NCI-H526 (cell line): ENCODE measurements at regions not wholly inside any gene's neighbourhood (a gene's known extent, or its start where the extent isn't known, plus 50 kb on each side); places are given as distances from the start of the nearest gene placed in this dataset.

Experiments used
- DNase-seq, 2 experiments: peaks; one replicate each; lab custom pipeline; 2025; lab: John Stamatoyannopoulos, UW

DNA sequence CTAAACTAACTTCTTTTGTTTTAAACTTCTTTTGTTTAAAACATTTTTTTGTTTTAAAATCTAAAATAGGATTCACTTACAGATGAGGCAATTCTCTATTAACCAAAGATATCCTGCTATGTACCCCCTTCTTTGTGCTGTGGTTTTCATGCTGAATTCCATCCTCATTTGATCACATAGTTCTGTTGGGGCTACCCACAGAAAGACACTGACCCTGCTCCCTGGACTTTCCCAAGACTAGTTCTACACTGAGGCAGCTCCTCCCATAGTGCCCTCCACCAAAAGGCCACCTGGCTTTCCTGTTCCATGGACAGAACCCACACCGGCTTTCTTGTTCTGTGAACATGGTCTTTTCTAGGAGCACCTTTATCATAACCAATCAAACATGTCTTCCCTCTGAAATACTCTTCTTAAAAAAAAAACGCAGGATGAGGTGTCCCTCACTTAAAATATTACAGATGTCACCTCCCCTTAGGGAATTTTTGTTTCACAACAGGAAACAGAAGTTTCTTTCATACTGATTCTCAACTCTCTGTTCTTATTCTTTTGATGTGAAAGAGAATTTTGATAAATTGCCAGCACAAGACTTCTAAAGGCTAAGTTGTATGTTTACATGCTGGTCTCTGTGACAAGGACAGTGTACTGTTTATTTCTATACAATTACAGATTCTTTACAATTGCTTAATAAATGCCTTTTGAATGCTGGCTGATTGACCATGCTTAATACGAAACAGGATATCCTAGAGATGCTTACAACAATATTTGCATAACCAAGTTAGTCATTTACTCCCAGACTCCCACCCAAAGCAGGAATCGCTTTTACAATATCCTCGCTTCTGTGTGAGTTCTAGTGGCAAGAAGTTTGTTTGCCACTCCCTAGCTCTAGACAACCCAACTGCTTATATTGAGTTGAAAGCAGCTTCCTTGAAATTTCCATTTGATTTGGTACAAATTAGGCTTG is 300.4 kb downstream of the DTWD2 start:
- no peak for DNase-seq

DNA sequence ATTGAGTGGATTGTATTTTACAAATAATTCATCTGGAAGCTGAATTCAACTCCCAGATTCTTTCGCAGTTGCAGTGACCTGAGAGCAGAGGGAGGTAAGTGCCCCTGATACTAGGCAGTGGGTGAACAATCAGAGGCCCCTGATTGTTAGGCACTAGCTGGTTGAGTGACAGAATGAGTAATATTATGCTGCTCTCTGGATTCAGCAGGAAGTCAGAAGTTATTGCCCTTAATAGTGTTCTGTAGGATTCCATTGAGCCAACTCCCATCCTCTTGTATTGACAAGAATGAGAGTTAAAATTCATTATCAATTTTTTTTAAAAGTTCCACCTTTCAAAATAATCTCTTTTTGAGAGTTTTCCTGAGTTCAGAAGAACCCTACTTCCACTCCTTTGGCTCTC is 301.2 kb downstream of the DTWD2 start:
- DNase-seq = no peak

DNA sequence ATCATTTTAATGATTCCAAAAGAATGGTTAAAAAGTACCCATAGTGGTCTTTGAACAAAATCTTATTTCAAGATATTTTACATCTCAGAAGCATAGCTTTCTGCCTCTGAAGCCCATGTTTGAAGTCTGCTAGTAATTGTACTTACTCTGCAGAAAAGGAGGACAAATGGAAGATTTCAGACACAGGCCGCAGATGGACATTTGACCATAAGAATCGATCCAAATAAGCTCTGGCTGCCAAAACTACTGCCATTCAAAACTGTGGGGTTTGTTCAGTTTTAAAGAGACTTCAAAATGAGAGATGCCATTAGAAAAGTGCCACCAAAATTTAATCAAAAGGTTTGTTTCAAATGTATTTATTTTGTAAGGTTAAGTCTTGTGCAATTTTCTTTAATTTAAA is 306.7 kb downstream of the DTWD2 start:
- no peak for DNase-seq

DNA sequence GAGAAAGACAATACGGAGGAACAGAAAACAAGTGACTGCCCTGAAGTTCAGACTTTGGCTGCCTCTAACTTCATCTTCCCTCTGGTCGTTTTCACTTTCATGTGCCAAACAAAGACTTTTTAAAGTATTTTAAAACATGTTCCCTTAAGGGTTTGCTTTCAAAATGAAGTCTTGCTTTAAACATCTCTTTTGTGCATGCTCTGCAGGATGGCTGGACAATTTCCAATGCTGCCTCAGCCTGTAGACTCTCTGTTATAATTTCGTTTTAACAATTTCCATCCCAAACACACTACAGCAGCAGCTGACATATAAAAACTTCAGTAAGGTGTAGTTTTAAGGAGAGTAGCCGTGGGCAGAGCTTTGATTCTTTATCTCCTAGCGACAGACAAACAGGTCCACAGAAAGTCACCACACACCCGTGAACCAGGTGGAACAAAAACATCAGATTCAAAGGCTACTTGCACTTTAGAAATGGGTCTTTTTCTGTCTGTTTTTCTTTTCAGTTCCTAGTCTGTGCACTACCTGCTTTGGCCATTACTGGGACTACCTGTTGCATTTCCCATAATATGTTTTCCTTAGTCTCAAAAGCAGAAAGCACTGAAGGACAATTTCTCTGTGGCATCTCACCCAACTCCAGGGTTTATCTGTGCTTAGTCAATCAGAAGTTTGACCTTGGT is 308.9 kb downstream of the DTWD2 start:
- no peak for DNase-seq

DNA sequence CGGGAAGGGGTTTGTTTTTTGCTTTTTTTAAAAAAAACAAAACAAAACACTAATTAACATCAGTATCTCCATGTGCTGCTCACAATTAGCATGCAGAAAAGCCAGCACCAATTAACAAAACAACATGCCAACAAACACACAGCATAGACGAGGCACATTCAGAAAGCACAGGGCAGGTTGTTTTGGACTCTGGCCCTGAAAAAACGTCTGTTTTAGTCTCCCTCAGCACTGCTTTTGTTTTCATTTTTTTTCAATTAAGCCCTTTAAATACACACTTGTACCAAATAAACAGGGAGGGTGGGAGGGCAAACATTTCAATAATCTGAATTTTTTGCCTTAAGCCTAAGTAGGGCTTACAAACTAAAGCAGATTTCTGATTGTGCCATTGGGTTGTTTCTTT is 309.6 kb downstream of the DTWD2 start:
- no peak for DNase-seq

DNA sequence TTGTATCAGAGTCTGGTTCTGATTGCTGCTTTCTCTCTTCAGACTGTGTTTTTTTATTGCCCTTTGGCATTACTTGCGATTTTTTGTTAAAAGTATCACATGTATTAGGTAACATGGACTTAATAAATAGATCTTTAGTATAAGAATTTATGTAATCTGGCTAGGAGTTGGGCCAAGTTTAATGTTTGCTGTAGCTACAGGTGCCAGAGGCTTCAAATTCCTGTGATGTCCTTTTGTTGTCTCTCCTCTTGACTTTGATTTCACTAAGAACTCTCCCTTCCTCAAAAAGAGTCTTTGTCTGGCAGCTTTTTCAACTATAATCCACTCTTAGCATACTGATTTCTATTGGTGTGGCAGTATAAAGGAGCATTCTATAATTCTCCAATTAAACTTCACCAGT is 313.1 kb downstream of the DTWD2 start:
- DNase-seq = no peak

DNA sequence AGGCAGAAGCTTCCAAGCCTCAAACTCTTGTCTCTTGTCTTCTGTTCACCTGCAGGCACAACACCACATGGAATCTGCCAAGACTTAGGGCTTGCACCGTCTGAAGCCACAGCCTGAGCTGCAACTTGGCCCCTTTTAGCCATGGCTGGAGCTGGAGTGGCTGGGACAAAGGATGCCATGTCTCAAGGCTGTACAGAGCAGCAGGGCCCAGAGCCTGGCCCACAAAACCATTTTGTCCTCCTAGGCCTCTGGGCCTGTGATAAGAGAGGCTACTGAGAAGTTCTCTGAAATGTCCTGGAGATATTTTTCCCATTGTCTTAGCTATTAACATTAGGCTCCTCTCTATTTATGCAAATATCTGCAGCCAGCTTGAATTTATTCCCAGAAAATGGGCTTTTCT is 330.8 kb downstream of the DTWD2 start:
- DNase-seq = no peak

DNA sequence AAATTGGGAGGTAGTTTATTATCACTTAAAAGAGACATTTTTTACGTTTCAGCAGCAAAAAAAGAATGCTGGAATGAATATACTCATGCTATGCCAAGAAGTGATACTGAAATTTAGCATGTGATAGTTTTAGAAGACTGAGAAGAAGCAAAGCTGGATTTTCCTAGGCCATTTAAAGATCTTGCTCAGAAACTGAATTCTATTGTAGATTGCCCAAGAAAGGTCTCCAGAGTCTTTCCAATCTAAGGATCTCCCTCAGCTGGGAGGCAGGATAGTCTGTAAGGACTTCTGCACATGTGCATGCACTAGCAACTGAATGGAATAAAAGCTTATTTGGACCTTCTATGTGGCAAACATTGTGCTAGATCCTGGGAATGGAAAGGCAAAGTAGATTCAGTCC is 334.5 kb downstream of the DTWD2 start:
- no peak for DNase-seq

DNA sequence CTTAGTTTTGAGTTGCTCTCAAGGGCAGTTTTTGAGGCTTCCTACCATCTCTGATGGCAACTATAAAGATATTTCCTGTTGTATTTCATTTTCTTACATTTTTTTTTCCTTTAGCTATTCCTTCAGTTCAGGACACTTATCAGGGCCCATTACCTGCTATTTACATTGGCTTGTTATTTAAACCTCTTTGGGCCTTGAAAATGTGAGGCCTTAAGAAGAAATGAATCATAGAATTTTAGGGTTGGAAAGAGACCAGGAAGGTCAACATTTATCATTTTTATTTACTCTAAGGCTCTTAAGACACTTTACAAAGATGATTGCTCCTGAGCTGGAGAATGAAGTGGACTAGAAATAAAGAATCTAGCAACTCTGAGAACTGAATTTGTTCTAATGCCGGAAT is 335.2 kb downstream of the DTWD2 start:
- no peak for DNase-seq

DNA sequence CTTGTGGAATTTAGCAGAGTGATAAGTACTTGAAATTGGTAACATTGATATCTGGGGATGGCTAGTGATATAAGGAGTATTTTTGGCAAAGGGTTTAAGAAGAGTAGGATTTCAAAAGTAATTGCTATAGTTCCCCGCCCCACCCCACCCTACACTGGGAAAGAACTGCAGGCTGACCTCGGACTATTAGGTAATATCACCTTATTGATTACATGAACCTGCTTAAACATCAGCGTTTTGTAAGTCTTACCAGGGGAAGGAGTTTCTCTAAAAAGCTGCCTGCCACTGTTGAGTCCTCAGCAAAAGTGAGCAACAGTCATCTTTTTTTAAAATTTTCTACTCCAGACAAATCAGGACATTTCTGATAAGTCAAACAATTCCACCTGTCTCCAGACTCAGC is 337.3 kb downstream of the DTWD2 start:
- no peak for DNase-seq

DNA sequence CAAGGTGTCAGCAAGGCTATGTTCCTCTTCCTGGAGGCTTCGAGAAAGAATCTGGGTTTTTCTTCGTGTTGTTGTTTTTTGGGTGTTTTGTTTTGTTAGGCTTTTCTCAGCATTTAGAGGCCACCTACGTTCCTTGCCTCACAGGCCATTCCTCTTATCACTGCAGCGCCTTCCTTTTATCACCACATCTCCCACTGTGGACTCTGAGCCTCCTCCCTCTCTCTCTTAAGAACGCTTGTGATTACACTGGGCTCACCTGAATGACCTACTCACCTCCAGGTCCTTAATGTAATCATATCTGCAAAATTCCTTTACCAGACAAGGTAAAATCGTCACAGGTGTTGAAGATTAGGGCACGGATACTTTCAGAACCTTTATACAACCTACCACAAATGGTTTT is 340.8 kb downstream of the DTWD2 start:
- no peak for DNase-seq

DNA sequence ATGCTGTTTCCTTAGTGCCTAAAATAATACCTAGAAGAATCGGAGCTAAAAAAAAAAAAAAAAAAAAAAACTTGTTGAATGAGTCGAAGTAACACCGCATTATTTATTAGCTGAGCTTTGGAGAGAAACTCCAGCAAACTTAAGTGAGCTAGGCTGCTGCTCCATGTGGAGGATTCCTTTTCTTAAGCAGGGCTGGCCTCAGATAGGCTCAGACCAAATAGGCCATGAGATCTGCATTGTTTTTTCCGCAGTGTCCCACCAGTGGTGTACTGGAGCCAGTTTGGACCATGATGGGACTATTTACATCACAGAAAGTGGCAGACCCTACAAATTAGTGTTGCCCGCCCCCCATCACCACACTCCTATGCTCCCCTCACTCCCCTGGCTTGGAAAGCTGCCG is 341.4 kb downstream of the DTWD2 start:
- no peak for DNase-seq

DNA sequence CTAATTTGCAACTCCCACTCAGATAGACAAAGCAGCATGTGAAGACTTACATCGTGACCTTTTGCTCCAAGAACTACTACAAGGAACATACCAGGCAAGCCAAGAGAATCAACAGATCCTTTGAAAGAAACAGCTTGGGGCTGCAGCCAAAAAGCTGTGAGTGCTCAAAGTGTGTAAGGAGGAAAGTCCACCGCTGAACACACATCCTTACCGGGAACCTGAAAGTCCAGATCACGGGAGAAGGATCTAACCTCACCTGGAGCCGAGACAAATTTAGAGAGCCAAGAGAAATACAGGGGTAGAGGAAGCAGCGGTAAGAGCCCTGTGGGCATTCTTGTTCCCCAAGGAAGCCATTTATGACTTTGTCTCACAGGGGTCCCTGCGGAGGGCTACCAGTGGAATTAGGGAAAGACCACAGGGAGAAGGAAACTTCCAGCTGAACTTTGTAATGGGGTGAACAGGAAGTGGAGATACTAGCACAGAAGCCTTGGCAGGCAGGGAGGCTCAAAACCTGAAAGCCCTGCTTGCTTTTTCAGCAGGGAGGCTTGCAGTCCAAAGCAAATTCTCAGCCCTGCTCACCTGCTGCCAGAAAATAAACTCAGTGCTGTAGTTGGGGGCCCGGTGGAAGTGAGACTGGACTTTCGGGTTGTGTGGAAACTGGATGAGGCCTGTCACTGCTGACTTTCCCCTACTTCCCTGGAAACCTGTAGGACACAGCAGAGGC is 350.2 kb downstream of the DTWD2 start:
- DNase-seq = no peak

DNA sequence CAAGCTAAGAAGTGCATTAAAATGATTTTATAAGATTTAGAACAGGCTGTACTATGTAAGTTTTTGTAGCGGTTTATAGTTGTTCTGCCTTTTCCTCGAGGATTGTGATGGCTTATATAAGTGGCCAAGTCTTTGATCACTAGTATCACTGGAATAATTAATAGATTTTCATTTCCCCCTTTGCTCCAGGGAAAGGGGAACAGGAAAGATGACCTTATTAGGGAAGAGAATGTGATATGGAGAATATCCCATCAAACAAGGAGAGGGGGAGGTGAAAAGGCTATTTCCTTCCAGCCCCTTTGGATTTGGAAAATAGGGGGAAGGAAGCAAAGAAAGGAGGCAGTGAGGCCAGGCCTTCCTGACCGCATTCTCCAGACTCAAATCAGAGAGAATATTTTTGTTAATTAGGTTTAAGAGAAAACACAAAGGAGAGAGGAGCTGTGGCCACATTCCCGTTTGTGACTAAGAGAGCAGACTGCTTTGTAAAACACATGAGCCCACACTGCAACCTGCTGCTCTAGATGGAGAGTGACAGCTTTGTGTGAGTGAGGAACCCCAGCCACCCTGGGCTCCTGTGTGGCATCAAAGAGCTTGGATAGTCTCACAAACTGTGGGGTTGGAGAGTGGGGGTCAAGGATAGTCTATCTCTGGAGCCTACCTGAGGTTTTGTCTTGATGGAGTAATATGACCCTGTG is 359.5 kb downstream of the DTWD2 start:
- DNase-seq = no peak

DNA sequence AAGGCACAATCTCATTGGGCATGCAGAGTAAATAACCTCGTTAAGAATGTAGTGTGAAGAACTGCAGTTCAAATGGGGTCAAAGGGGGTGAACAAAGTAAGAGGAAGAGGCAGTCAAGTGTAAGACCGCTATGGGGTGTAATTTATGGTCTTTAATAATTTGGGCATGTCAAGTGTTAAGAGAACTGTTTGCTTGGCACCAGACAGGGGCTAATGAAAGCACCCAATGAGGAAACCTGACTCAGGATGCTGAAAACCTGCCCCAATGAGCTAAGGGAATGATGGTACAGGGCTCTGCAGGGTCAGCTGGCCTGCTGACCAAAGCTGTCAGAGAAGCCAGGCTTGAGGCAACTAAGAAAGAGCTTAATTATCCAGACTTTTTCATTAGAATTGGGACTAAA is 368.1 kb downstream of the DTWD2 start:
- no peak for DNase-seq

DNA sequence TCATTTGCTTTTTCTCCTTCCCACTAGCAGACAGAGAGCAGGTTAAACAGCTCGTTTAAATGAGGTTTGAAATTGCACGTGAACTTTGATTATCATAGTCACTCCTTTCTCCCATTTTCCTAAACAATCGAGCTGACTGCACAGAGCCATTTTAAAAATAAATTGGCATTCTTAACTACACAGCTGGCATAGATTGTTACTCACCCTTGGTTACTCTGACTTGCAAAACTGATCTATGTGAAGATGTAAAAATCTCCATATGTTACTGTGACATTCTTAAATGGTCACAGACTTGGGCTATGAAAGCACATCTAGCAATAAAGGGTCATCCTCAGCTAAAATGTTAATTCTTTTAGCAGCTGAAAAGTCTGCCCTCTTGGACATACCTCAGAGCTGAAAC is 368.5 kb downstream of the DTWD2 start:
- no peak for DNase-seq

DNA sequence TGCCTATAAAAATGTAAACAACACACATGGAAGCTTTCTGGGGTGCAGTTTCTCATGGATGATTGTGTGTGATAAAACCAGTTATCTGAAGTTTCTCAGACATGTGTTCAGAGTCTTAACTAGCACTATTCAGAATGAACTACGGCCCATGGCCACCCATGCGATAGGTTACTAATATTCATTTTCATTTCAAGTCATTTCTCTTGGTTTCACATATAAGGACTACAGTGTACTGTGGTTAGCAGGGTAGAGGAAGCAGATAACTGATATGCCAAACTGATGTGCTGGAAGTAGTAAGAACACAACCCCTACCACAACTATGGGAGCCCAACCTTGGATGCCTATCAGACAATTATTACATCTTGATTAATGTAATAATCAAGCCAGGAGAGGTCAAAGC is 372.1 kb downstream of the DTWD2 start:
- DNase-seq = no peak

DNA sequence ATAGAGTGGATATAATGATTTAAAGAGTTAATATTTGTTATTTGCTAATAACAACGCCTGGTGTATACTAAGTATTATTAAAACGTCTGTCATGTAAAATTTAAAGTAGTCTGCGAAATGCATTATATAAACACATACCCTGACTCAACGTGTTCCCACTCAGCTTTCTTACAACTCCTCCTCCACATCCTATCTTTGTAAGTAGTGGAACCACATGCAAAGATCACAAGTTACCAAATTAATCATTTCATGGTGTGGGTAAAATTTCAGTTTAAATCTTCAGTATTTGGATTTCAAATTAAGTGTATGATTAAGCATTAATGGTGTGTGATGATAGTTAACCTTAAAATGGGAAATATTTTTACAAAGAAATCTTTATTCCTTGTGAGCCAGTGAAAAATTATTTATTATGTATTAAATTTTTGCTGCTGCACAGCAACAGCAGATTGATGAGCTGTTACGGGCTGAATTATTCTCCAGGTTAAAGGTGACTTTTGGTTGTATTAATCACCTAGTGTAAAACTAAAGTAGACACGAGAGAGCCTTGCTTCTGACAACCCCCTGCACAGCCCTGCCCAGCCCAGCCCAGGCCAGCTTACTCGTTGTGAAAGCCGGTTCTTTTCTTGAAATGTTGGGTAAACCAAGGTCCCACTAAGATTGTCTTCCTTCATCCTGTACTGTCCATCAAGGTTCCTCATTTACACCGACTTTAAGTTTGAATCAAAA is 373.5 kb downstream of the DTWD2 start:
- DNase-seq = no peak

DNA sequence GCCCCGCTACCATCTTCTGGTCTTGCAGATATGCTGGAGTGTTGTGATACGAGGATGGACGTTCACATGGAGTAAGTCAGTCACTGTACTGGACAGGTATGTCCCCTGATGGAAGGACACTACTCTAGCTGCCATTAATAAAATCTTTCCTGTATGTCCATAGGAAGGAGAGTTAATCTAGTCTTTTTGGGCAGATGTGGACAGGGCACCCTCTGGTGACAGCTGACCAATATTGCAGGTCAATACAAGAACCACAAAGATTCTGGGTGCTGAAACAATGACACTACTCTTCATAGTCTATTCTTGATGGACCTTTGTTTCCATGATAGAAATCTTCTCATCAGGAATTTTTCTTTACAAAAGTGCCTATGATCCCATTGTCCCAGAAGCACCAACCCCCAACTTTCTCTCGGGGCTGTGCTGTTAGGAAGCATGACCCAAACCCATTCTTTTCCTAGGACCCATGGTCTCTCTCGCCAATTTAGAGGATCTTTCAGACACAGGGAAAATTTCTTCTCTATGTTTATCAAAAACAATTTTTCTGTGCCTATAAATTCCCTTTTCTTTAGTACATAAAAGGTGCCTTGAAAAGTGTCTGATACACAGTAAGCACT is 376.9 kb downstream of the DTWD2 start:
- peak in 1 of 2 experiments; percentile 32 for DNase-seq

DNA sequence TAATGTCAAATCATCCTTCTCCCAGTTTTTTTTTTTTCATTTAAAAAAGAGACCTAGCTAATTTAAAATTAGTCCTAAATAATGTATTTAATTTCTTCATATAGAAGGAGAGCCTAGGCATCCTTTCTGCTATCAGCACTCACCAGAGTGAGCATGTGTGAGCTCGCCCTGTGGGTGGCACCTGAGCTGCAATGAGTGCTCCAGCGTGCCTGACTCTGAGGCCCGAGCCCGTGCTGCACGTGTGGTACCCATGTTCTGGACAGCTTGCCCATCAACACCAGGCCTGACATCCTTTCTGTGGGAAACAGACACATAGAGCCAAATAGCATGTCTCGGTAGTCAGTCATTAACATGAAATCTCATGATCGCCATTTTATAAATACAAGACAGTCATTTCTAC is 381.4 kb downstream of the DTWD2 start:
- DNase-seq = no peak

DNA sequence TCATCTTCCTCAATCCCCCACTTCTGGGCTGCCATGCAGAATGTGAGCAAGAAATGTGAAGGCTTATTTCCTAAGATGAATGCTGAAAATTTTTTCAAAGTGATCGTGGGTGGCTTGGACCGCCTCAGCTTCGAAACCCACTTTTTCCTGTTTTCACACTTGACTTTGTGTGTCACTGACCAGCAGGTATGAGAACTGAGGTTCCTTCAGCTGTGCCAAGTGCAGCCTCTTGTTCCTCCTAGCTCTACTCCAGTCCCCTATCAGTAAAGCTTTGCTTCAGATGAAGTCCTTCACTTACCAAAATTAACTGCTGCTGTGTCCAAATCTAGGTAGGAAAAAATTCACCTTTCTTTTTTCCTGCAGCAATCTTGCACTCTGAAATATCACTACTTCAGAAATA is 382.6 kb downstream of the DTWD2 start:
- DNase-seq = no peak
